ENCODE measurements at regions not wholly inside any gene's neighbourhood (a gene's known extent, or its start where the extent isn't known, plus 50 kb on each side); places are given as distances from the start of the nearest gene placed in this dataset.

- no peak for TF ChIP-seq CTCF (IDR thresholded peaks at IDR 0.05; ENCODE audit: low read depth, low read length)
- no peaks in the 10 kb centered on the region for H3K9me3 ChIP-seq (ENCODE audit: control insufficient read depth, insufficient read depth, low read length)
- DNase-seq (ENCODE audit: low read depth, low spot score), result no peak
- H3K4me3 ChIP-seq (ENCODE audit: low read depth, low read length), result no peak overlapping the region
- H3K27ac ChIP-seq (ENCODE audit: low read depth, low read length), result no peak overlapping the region
- H3K27me3 ChIP-seq (ENCODE audit: control insufficient read depth, insufficient read depth, low read length), result no peaks in the 10 kb centered on the region
- POLR2A ChIA-PET, result interaction anchor here (0.6 kb wide), 1 partner anchor 10 kb away, joined by 3 read pairs; no protein-coding TSS in a partner anchor
- CTCF ChIA-PET, result interaction anchor here (1.4 kb wide), 1 partner anchor 58 kb away, joined by 4 read pairs; no protein-coding TSS in a partner anchor
Observed at GRCh38 chr1:111565968-111566367, 53.6 kb upstream of the RAP1A start.

- no peak for TF ChIP-seq CTCF (IDR thresholded peaks at IDR 0.05; ENCODE audit: low read depth, low read length)
- no peak overlapping the region for H3K27ac ChIP-seq (ENCODE audit: low read depth, low read length)
- H3K27me3 ChIP-seq (ENCODE audit: control insufficient read depth, insufficient read depth, low read length), result no peaks in the 10 kb centered on the region
- CTCF ChIA-PET, result no interaction called here
- H3K4me3 ChIP-seq (ENCODE audit: low read depth, low read length), result no peak overlapping the region
- no peak for DNase-seq (ENCODE audit: low read depth, low spot score)
- H3K9me3 ChIP-seq (ENCODE audit: control insufficient read depth, insufficient read depth, low read length), result no peaks in the 10 kb centered on the region
- POLR2A ChIA-PET, result no interaction called here
Observed at GRCh38 chr1:111568160-111568647, 51.4 kb upstream of the RAP1A start.

Data from AG04450 (cell line).